NAMALWA (cell line): ENCODE measurements at regions not wholly inside any gene's neighbourhood (a gene's known extent, or its start where the extent isn't known, plus 50 kb on each side); places are given as distances from the start of the nearest gene placed in this dataset.
"Not testable (repeated sequence)": the region's sequence is repeated elsewhere in the genome, so short reads cannot be mapped to it uniquely, and the experiment has no call there.

Experiments used
- DNase-seq: peaks from one replicate; pipeline ENCODE4 v3.0.0-alpha.2; 2015; ENCODE audit warnings: low spot score

DNA sequence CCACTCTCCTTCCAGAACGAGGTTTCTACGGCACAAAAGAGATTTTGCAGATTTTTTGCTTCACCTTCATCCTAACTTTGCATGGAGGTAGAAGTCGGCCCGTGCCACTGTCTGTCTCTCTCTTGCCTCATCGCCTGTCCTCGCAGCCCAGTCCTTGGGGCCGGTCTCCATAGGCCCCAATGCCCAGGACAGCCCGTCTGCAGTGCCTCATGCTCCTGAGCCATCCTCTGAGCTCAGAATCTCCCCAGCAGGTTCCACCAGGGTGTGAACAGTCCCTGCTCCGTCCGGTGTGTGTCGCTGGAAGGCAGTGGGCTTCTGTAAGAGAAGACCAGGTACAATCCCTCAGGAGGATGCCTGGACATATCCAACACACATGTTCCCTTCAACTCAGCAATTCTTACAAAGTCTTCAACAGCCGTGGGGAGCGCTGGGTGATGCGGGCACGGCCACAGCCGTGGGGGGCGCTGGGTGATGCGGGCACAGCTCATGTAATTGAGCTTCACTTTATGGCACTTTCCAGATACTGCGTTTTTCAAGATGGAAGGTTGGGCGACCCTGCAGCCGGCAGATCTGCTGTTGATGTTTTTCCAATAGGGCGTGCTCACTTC is 231.9 kb downstream of the DLL1 start:
- DNase-seq = no peak

DNA sequence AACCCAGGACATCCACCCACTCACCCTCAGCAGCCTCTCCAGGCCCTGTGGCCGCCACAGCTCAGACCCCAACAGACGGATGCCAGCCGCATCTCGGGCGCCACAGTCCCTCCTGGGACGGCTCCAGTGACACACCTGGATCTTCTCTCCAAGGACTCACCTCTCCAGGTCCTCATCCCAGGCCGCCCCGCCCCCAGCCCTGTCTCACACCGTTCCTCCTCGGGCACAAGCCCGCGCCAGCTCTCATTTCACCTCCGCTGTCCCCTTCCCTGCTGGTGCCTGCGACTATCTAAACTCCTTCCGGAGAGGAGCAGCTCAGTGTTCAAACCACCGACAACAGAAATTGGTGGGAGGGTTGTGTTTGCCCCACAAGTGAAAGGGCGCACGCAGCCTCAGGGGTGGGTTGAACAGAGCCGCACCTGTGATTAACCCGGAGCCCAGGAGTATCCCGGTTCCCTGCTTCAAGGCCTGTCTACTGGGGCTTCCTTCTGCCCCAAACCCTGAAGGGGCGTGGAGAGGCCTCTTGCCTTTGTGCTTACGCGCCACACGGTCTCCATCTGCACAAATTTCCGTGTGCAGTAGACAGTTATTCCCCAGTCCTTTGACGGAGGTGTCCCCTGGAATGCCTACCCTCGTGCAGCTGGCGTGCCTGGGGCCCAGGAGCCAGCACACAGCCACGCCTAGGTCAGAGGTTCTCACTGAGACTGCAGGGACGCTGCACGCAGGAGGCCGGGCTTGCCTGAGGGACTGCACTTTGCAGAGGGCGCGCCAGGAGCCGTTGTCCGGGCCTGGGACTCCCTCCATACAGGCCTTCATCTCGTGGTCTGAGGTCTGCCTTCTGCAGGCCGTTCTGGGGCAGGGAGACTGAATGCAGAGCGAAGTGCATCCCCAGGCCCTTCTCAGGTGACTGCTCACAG is 232.7 kb downstream of the DLL1 start:
- DNase-seq = no peak

DNA sequence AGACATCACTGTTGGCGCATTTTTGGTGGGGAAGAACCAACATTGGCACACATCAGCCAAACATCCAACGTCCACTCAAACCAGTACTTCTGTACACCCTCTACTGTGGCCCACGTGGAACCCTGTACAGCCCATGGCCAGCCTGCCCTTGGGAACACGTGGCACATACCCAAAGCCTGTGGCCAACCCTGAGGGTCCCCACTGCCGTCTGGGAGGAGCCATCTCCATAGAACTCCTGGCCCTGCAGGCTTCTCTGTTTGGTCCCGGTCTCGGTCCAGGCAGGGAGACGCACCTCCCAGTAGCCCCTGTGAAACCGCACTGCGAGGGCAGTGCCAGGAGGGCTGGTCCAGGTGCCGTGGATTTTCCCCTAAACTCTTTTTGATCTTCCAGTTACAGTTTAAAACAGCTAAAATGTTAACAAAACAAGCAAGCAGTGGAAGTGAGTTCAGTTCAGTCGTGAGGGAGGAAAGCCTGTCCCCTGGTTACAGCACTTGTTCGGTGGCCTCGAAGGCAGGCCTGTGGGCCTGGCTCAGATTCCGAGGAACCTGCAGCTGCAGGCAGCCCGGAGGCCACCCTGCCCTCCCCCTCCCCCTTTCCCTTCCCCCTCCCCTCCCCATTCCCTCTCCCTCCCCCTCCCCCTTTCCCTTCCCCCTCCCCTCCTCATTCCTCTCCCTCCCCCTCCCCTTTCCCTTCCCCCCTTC is 233.7 kb downstream of the DLL1 start:
- no peak for DNase-seq

DNA sequence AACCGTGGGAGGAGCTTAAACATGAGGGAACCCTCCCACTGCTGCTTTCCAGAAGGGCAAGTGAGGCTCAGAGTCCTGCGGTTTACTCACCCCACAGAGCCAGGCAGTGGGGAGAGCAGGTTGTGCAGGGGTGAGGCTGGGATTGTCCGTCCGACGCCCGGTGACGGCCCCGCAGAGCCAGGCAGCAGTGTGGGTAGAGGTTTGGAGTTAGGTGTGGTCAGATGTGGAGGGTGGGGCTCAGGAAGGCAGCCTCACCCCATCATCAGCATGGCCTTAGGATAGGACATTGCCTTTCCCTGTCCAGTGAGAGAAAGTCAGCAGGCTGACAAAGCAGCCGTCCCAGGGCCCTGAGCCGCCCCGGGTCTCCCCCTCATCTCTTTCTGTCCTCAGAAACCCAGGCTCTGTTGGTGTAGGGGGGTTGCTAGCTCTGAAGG is 234.6 kb downstream of the DLL1 start:
- DNase-seq = no peak

DNA sequence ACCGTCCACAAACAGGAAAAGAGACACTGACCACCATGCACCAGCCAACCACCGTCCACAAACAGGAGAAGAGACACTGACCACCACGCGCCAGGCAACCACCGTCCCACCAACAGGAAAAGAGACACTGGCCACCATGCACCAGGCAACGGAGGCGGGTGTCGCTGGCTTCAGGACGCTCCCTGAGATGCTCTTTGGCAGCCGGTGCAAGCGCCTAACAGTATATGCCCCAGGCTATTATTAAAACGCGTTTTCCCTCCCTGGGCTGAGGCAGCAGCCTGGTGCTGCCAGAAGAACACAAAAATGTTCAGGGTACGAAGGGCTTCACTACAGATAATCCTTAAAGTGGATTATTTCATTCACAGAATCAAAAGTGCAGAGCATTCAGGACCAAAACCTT is 235.1 kb downstream of the DLL1 start:
- DNase-seq = not testable (repeated sequence)

DNA sequence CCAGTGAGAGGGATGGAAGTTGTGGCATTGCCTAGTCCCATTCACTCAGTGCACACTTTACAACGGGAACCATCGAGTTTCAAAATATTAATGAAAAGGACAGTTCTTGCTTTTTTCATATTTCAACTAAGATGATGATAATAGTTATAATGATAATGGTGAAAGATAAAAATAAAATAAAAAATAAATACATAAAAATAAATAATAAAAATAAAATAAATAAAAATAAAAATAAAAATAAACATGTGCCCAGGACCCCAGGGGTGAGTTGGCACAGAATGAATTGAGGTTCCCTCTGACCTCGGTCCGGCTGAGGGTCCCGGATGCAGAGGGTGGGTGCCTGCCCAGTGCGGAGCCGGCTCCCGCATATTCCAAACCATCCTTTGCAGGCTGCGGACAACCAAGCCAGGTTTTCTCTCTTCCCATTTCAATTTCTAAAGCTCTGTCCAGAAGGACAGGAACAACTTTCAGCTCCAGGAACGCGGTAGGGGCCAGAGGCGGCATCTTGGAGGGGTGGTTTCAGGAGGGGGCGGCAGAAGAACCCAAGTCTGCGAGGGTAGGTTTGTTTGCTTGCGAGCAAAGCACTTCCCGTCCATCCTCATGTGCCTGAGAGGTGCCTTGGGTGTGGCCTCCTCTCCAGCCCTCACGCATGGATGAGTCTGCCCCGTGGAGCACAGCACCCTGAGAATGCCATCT is 236.8 kb downstream of the DLL1 start:
- no peak for DNase-seq

DNA sequence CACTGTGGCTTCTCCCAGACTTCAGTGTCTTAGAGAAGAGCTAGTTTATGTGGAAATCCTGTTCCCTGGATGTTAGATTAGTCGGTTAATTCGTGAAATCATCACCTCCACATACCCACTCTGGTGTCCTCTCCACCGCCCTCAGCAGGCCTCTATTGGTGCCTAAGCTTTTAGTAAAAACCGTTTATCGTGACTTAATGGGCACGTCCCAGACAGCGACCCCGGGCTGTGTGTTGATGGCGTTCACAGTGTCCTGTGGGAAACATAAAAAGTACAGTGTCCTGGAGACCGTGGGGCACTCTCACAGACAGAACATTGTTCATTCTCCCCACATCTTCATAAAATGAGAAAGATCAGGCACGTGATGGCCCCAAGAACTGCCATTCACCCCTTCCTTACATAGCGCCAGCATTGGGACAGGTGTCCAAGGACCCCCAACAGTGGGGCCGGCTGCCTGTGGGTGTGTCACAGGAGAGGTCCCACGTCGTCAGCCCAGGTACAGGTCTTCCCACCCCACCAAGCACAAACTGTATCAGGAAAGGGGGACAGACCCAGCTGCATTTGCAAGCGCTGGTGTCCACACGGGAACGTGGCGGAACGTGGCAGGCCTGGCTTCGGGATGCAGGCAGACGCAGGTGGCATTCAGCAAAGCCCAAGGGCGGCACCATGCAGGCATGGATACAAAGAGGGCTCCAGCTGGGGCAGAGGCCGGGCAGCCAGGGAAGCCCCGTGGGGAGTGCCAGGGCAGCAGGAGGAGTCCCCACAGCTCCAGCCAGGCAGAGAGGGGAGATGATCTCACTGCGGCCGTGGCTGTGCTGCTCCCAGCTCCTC is 237.7 kb downstream of the DLL1 start:
- DNase-seq = no peak

DNA sequence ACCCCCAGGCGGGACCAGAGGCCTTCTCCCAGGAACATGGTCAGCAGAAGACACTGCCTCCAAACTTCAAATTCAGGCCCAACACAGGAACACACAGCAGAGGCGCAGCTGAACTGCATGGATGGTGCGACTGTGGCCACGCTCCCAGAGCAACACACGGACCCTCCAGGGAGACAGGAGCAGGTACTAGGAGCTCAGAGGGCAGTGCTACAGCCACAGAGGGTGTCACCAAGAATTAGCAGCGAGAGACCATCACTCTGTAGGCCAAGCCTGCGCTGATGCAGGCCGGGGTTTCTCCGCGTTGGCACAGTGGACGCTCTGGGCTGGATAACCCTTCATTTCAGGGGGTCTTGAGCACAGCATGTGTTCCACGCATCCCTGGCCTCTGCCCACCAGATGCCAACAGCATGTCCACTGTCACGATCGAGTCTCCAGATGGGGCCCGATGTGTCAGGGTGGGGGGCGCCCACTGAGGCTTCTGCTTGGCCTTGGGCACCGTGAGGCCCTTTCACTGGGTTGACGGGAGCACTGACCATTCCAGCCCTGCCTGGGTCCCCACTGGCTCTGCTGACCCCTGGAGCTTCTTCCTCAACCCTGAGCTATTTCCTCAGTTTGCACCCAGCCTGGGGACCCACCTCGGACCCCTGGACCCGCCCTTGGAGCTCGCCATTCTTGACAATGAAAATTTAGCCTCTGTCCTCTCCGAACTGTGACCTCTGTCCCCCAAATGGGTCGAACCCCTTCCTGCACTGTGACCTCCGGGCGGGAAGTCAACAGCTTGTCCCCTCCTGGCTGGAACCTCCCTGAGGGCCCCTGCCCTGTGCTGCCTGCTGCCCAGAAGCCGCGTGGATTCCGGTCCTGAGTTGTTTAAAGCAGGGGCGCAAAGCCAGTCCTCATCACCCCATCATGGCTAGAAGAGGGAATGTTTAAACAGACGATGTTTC is 239.4 kb downstream of the DLL1 start:
- DNase-seq = no peak

DNA sequence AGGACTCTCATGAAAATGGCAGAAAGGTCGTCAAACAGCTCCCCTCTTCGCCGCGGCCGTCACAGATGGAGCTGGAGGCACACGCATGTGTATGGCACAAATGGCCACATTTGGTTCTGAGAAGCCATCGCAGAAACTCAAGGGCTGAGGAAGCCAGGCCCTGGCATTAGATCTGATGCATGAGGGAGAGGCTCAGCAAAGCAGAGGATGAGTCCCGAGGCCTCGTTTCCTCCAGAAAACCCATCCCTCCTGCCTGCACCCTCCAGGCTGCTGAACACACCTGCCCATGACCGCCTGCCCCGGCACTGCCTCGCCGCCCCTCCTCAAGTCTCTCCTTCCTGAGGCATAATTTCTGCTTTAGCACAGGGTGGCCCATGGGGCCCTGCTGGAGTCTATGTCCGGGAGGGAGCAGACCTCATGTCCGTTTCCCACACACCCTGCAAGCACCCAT is 240.3 kb downstream of the DLL1 start:
- DNase-seq = no peak

DNA sequence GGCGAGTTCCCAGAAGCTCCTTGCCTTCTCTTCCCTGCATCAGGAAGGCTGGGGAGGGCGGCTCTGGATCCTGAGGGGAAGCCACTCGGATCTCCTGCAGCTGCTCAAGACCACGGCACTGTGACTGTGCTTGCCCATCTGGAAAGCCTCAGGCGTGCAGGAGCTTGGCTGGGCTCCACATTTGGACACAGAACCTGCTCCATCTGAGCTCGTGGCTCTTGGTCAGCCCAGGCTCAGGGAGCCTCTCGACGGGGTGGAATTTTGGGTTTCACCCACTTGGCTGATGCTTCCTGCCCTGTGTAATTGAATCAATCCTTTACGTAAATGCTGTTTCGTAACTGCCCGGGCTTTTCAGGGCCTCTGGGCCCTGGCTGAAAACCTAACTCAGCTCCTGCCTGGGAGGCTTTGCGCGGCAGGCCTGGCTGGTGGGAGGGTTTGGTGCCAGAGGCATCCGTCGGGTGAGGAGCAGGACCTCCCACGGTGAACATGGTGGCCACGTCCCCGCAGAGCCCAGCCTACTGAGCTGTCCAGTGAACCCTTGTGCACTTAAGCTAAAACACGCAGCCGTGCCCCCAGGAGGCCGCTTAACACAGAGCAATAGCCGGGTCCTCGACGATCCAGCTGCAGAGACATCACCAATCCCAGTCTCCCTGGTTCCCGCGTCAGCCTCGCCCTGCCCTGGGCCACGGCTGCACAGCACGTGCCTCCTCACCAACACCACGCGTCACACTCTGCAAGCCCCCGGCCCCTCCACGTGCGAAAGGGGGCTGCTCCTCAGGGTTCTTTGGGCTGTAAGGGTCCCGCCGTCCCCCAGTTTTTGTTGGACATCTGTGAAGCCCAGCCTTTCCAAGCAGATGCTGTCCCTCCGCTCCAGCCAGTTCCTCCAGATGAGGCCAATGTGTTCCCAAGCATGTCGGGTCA is 241.0 kb downstream of the DLL1 start:
- DNase-seq = no peak

DNA sequence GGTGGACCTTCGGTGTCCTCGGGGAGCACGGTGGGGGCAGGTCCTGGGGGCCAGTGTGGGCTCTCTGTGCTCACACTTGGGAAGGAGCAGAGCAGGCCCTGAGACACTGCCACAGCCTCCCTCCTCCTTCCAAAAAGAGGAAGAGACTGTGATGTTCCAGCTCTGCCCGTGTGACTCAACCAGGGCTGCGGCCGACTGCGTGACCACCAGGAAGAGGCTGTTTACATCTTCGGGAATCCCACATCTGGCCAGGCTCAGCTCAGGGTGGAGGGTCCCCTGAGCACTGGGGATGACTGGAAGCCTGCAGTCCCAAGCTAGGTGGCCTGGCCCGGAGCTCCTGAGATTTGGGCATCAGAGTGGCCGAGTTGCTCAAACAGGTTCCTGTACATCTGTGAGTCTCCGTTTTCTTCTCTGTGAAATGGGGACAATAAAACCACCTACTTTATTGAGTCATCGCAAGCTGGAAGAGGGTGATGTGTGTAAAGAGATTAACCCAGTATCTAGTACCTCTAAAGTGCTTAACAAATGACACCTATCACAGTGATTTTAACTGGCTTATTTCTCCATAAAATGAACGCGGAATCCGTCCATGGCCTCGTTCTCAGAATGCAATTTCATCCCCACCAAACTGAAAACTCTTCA is 242.1 kb downstream of the DLL1 start:
- DNase-seq = no peak

DNA sequence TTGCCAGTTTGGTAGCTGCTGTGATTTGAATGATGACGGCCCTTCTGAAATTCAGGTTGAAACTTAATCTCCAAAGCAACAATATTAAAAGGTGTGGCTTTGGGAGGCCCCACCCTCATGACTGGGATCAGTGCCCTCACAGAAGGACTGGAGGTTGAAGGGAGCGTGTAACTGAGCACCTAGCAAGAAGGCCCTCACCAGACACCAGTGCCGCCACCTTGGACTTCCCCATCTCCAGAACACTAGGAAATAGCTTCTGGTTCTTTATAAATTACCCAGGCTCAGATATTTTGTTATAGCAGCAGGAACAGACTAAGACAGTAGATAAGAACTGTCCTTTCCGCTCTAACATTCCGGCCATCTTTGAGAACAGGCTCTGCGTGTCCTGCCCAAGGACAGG is 243.1 kb downstream of the DLL1 start:
- DNase-seq = no peak

DNA sequence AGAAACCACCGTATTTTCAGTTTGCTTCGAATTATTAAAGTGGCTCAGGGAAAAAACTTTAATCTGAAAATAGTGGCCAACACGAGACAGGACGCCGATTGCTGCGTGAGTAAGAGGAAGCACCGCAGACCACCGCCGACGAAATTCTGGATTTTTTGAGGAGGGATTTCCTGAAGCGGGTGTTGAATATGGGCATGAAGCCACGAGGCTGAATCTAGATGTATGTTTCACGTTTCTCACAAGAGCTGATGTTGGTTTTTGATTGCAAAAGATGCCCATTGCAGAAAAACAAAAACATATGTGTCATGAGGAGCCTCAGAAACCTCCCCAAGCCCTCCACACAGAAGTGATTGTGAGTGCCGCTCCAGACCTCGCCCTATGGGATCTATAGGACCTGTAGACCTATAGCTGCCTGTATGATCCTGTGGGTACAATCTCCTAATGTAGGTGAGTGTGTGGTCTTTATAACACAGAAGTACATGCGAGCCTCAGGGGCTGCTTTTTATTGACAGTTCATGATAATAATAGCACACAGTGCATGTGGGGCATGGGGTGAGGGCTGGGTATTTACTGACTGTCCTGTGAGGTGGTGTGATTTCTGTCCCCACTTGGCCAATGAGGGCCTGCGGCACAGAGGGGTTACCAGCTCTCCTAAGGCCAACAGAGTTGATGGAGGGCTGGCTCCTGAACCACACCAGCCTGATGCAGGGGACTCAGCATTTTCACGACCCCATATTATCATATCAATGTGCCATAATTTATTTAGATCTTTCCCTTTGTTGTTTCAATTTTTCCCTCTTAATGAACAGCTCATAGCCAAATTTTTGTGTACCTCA is 243.9 kb downstream of the DLL1 start:
- no peak for DNase-seq

DNA sequence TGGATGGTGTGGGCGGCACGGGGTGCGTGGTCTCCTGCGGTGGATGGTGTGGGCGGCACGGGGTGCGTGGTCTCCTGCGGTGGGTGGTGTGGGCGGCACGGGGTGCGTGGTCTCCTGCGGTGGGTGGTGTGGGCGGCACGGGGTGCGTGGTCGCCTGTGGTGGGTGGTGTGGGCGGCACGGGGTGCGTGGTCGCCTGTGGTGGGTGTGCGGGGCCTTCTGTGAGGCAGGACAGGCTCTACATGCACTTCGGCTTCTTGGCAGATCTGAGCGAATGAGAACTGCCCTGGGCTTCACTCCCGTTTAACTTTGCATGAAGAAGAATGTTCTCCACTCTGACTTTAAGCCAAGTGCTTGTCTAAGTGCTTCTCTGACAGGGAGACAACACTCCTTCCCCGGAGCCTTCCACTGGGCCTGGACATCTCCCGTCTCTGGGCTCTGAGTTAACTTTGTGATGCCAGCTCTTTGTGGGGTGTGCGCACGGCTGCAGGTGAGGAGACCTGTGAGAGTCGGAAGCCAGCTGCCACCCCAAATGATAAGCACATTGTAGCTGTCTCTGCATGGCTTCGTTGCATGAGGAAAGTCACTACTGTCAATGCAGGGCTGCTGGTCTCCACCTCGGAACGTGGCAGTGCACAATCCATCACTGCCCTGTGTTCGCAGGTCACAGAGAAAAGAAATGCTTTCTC is 244.8 kb downstream of the DLL1 start:
- no peak for DNase-seq

DNA sequence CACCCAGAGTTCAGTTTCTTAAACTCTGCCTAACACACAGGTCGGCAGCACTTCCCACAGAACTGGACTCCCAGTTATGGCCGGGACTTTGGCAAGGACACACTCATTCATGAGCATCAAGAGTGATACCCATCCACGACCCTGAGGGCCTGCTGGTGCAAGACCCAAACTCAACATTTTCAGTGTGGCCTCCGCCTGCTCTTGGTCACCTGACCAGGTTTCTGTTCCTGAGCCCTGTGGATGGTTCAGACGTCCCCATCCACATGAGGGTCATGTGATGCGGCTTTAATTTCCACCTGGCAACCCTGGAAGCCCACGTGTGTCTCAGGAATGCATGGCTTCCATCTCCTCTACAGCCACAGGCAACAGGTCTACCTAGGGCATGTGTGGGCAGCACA is 245.3 kb downstream of the DLL1 start:
- DNase-seq = no peak

DNA sequence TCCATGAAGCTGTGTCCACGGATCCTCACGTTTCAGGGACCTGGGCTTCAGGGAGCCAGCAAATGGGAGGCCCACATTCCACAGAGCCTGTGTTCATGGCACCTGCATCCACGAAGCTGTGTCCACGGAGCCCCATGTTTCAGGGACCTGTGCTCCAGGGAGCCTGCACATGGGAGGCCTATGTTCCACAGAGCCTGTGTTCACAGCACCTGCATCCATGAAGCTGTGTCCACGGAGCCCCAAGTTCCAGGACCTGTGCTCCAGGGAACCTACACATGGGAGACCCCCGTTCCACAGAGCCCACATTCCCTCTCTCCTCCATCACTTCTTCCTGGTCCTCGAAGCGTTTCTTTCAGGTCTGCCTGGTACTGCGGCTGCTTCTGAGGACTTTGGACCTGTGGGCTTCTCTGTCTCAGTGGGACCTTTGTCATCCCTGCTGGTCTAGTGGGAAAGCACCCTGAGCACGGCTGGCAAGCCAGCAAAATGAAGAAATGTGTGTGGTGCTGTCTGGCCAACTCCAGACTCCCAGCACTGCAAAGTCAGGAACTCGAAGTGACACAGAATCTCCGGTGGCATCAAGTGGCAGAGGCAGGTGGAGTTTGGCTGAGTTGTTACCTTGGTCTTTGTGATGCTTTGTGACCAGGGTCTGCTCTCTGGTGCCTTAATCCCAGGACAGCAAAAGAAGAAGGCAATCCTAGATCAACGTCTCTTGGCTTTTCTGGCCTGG is 245.9 kb downstream of the DLL1 start:
- no peak for DNase-seq
